CD4-positive, alpha-beta T cell treated with Interleukin-4 for 4 hours (primary cell): ENCODE measurements at regions not wholly inside any gene's neighbourhood (a gene's known extent, or its start where the extent isn't known, plus 50 kb on each side); places are given as distances from the start of the nearest gene placed in this dataset.
"Not testable (repeated sequence)": the region's sequence is repeated elsewhere in the genome, so short reads cannot be mapped to it uniquely, and the experiment has no call there.

ENCODE experiments used
- DNase-seq: peaks from one replicate; pipeline ENCODE4 v3.0.0-alpha.2; 2020

DNA sequence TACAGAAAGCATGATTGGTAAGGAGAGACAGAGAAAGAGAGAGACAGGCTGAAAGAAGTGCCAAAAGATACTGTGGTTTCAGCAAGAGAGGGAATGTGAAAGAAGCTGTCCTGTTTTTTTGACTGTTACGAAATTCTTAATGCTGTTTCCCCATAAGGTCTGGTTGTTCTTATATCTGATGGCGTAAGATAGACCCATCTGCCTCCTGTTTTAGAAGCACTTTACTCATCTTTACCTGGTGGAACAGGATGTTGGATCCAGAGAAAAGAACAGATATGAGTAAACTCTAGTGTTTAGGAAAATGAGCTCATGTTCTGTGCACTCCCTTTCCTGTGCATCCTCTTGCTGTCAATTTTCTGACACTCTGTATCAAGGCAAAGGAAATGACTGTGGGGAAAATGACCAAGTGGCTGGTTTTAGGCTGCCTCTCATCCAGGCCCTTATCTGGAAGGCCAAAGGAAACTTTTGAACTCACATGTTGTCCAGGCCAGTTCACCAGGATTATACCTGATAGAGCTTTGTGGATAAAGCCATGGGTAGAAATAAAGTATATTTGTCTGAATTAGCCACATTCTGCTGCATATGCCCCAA, 311.7 kb upstream of the HTR2C start:
- DNase-seq, result no peak

DNA sequence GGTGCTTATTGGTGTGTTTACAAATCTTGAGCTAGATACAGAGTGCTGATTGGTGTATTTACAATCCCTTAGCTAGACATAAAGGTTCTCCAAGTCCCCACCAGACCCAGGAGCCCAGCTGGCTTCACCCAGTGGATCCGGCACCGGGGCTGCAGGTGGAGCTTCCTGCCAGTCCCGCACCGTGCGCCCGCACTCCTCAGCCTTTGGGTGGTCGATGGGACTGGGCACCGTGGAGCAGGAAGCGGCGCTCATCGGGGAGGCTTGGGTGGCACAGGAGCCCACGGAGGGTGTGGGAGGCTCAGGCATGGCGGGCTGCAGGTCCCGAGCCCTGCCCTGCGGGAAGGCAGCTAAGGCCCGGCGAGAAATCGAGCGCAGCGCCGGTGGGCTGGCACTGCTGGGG, 313.5 kb upstream of the HTR2C start:
- DNase-seq, result not testable (repeated sequence)

DNA sequence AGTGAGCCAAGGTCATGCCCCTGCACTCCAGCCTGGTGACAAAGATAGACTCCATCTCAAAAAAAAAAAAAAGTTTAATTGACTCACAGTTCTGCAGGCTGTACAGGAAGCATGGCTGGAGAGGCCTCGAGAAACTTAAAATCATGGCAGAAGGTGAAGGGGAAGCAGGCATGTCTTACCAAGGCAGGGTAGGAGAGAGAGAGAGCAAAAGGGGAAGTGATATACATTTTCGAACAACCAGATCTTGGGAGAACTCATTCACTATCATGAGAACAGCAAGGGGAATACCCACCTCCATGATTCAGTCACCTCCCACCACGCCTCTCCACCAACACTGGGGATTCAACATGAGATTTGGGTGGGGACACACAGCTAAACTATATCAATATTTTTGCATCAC, 315.2 kb upstream of the HTR2C start:
- no peak for DNase-seq

DNA sequence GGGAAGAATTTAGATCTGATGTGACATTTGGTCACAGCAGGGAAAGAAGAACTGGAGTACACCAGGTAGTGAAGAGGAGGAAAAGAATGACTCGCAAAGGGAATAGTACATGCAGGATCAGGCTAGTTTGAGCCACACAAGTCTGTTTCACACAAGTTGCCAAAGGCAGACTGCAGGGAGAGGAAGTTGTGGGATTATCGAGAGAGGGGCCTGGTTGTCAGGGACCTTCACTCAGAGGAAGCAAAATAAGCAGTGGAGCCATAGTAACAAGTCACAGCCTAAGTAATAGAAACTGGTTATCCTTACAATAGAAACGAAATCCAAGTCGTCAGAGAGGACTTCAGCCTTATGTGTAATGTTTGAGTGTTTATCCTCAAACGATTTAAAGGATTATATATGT, 316.7 kb upstream of the HTR2C start:
- DNase-seq, result no peak

DNA sequence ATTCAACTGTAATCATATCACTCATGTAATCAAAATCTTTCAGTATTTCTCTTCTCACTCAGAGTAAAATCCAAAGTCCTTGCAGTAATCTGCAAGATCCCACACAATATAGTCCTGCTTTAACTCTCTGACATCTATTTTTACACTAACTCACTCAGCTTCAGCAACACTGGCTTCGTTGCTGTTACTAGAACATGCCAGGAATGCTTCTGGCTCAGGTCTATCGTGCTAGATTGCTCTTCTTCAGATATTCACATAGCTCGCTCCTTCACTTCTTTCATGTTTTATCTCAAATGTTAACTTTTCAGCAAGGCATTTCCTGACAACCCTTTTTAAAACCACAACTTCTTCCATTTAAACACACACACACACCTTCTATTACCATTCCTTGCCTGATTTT, 331.7 kb upstream of the HTR2C start:
- no peak for DNase-seq

DNA sequence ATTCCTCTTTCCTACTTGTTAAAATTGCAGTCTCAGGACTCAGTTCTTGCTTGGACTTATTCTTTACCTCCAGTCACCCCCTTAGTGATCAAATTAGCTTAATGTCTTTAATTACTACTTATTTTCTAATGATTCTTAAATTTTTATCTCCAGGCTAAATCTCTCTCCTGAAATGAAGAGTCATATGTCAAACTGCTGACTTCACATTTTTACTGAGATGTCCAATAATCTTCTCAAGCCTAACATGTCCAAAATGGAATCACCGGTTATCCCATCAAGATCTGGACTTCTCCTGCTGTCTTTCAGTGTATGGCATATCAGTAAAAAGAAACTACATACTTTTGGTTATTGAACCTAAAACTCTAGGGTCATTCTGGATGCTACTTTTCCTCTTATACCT, 332.3 kb upstream of the HTR2C start:
- DNase-seq, result no peak

DNA sequence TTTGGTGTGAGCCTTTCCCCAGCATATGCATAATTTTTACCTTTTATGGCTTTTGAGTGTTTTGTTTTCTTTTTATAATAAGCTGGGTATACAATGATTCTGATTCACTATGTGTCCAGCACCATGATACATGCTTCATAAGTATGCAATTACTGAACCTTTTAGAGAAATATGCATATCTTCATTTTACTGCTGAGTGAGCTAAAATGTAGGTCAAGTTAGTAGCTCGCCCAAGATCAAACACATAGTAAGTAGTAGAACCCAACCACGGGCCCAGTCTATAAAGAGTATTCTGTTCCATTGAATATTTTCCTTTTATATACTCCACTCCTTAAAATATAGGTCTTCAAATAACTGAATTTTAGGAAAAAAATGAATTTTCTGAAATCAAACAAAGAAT, 362.4 kb upstream of the HTR2C start:
- DNase-seq, result no peak

DNA sequence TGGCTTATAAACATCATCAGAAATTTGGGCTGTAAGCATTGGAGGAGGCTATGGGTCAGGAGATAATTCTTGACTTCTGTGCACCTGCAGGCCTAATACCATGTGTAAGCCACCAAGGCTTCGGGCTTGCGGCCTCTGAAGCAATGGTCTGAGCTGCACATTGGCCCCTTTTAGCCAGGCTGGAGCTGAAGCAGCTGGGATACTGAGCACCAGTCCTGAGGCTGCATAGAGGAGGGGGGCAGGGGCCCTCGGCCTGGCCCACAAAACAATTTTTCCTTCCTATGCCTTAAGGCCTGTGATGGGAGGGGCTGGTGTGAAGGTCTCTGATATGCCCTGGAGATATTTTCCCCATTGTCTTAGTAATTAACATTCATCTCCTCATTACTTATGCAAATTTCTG, 373.0 kb upstream of the HTR2C start:
- no peak for DNase-seq

DNA sequence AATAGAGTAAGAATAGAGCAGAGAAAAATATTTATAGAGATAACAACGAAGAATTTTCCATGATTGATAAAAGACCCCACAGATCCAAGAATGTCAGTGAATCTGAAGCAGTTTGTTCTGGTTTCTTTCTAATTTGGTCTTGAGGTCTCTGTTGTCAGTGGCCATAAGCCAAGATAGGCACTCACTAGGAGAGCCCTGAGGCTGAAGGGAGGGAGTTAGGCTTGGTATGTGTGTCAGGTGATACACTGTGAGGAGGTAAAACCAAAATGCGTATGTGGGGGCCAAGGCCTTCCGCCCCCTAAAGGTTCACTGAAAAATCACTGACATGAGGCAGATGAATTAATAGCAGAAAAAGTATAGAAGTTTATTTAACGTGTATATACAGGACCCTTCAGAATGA, 382.3 kb upstream of the HTR2C start:
- DNase-seq, result no peak

DNA sequence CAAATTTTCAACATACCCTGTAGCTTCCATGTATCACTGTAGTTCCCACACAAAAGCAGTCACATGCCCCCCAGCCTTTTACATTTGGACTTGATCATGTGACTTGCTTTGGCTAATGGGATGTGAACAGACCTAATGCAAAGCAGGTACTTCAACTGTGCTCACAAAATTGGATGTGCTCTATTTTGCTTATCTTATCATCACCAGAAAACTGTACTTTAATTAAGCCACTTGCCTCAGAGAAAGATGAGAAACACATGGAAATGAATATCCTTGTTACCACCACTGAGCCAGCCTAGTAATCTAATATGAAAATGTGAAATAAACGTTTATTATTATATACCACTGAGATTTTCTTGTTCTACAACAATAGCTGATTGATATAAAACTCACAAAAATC, 402.7 kb upstream of the HTR2C start:
- DNase-seq, result no peak

DNA sequence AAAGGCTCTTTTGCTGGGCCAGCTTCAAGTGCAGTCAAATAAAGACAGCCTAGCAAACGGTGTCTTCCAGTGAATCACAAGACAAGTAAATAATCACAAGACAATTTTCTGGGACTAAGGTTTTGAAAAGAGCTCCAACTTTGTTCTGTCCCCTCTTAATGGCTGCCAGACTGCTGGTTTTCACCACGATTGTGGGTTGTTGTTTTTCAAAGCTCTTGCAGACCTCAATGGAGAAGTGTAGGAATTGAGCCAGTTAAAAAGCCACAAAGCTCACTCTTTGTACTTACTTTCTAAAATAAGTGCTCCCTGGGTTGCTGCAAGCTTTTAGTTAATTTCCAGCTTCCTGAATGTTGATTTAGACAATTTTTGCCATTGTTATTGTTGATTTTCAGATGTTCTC, 405.8 kb upstream of the HTR2C start:
- DNase-seq, result no peak

DNA sequence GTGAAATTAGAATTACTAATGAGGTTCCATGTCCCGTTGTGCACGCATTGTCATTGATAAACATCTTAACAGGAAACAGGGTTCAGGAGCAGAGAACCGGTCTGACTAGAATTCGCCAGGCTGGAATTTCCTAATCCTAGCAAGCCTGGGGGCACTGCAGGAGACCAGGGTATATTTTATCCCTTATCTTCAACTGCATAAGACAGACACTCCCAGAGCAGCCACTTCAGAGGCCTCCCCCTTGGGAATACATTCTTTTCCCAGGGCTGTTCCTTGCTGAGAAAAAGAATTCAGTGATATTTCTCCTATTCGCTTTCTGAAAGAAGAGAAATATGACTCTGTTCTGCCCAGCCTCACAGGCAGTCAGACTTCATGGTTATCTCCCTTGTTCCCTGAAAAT, 416.6 kb upstream of the HTR2C start:
- not testable (repeated sequence) for DNase-seq

DNA sequence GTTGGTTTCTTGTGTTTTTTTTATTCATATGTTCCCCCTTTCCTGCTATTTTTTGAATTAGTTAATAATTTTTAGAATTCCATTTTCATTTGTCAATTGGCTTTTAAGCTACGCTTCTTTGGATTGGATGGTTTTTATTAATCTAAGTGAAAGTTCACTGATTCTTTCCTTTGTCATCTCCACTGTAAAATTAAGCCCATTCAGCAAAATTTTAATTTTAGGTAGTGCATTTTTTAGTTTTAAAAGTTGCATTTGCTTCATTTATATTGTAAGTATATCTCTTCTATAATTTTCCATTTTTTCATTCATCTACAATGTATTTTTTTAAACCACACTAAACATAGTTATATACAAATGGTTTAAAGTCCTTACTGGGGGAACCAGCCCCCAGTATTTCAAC, 417.3 kb upstream of the HTR2C start:
- no peak for DNase-seq

DNA sequence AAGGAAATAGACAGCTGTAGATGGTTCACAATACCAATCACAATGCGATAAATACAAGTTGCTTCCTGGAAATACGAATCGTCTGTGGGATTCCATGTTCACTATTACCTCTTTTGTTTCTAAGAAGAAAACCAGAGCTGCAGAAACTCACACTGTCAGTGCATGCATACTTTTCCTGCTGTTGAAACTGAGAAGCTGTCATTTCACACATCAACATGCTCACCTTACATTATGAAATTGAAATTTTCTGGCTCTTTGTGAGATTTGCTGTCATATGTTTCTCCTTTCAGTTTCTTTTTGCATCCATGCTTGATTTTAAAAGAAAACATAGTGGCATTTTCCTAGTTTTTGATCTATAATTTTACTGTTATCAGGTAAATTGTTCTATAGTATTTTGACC, 418.3 kb upstream of the HTR2C start:
- DNase-seq, result no peak

DNA sequence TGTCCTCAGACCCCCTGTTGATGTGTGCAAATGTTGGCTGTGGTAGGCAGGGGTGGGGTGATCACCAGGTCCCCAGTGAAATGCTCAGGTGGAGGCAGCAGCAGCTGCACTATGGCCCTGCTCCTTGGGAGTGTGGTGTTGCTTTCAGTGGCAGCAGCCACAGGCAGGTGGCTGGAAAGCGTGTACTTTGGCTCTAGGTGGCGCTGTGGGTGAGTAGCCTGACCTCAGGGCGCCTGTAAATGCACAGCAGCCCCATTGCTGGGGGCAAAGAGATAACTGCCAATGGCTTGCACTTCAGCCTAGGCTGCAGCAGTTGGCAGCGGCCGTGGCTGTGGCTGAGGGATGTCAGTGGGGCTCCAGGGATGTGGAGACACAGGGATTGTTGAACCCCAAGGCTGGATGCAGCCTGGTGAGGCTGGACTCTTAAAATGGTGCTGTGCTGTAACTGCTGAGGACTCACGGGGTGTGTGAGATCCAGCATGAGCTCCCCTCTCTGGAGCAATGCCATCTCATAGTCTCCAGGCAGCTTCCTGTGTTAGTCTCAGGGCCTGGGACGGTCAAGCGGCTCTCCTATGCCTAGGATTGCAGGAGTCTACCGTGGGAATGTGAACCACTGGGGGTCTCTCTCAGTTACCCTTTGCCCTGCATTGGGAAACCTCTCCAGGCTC, 421.7 kb upstream of the HTR2C start:
- DNase-seq, result no peak

DNA sequence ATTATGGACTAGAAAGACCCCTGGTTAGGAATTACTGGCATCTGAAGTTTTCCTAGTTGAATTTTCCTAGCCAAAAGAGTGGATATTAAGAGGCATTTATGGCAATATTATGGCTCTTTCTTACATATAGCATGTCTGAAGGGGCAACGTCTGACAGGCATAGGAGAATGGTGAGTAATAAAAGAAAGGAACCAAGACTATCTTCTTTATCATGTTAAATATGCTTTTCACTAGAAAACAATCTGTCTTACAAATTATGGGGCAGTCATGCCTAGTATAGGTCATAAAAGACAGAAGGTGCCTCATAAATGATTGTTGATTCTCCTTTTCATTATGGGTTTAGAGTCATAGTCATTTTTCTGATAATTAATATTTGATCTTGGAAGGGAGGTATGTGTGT, 431.1 kb upstream of the HTR2C start:
- DNase-seq, result no peak

DNA sequence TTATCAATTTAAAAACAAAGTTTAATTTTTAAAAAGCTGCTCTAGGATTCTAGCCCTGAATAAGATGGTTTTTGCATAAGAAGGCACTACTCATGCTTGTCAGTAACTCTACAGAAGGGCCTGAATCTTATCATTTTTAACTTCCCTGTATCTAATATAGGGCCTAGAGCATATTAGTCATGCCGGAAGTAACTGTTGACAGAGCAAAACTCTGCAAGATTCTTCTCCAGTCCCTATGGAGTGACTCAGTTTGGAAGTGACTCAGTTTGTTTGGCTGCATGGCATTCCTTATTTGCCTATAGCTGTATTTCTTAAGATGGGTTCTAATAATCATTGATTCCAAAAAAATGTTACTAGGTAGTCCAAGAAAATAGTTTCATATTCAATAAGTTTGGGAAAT, 431.8 kb upstream of the HTR2C start:
- no peak for DNase-seq

DNA sequence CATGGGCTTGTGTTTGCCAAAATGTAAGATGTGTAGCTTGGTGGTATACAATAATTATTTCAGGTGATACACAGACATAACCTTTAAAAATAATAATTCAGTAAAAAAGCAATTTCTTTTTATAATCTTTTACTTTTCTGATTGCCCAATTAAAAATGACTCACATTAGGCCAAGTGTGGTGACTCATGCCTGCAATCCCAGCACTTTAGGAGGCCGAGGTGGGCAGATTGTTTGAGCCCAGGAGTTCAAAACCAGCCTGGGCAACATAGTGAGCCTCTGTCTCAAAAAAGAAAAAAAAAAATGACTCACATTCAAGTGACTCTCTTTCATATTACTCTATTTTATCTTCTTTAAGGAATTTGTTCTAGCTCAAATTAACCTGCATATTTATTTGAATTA, 449.4 kb upstream of the HTR2C start:
- DNase-seq, result no peak

DNA sequence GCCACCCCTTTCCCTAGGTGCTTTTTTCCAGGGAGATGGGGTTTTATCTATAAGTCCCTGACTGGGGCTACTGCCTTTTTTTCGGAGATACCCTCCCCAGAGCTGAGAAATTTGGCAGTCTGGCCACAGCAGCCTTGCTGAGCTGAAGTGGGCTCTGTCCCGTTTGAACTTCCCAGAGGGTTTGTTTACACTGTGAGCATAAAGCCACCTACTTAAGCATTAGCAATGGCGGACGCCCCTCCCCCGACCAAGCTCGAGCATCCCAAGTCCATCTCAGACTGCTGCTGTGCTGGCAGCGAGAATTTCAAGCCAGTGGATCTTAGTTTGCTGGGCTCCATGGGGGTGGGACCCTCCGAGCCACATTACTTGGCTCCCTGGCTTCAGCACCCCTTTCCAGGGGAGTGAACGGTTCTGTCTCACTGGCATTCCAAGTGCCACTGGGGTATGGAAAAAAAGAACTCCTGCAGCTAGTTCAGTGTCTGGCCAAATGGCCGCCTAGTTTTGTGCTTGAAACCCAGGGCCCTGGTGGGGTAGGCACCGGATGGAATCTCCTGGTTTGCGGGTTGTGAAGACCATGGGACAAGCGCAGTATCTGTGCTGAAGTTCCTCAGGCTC, 456.4 kb upstream of the HTR2C start:
- DNase-seq, result no peak

DNA sequence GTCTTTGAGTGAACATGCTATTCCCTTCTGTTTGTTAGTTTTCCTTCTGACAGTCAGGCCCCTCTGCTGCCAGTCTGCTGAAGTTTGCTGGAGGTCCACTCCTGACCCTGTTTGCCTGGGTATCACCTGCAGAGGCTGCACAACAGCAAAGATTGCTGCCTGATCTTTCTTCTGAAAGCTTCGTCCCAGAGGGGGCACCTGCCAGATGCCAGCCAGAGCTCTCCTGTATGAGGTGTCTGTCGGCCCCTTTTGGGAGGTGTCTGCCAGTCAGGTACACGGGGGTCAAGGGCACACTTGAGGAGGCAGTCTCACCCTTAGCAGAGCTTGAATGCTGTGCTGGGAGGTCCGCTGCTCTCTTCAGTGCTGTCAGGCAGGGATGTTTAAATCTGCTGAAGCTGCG, 456.9 kb upstream of the HTR2C start:
- no peak for DNase-seq

DNA sequence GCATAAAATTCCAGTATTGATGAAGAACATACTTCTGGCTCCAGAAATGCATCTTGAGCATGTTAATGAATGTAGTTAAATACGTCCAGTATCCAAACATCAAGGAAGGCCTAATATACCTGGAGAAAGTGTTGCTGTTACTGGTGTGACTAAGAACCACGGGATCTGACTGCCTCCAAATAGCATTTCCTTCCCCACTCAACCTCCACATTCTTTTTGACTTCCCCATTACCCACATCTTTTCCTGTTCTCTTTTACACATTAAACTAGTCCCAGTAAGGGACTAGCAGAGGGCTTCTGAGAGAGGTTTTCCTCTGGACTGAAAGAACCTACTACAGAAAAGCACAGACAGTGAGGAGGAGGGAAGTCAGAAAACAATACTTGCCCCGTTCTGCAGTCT, 482.8 kb upstream of the HTR2C start:
- DNase-seq, result no peak

DNA sequence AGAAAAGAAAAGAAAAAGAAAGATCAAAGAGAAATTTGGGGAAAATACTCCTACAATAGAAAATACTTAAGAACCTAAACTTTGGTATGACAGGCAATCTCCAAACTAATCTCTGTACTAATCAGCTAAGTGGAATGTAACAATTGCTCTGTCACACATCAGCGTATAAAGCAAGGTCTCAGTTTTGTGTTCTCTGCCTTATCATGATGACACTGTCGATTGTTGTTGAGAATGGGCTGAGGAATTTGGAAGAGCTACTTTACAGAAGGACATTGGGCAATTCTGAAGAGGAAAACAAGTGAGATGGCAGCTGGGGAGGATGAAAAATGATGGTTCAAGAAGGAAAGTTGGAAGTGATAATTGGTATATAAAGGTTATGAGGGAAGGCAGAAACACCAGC, 486.0 kb upstream of the HTR2C start:
- DNase-seq, result no peak

DNA sequence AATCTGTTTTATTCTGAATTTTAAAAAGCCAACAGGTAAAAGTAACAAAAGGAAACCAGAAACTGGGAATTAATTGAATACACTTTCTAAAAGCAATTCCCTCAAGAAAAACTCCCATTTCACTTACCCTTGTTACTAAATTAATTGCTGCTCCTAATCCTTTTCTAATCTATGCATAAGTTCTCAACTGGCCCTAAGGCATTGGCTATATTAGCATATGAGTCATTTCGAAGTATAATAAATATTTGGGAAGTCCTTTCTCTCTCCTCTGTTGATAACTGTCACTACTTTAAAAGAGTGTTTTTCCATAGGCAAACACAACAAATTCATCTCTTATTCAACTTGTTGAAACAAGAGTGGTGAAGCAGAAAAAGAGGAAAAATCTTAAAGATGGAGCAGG, 486.5 kb upstream of the HTR2C start:
- no peak for DNase-seq

DNA sequence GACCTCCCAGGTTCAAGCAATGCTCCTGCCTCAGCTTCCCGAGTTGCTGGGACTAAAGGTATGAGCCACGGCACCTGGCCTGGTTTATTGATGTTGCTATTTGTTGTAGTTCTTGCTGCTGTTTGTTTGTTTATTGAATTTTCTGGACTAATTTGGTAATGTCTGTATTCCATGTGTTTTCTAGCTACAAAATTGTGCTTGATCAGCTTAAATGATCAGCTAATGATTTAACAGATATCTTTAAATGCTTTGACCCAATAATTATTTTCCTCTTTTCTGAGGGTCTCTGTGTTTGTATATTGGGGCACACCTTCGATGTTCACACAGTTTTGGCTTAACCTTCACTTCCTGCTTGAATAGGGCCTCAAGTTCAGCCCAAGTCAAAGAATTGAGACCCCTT, 488.1 kb upstream of the HTR2C start:
- no peak for DNase-seq

DNA sequence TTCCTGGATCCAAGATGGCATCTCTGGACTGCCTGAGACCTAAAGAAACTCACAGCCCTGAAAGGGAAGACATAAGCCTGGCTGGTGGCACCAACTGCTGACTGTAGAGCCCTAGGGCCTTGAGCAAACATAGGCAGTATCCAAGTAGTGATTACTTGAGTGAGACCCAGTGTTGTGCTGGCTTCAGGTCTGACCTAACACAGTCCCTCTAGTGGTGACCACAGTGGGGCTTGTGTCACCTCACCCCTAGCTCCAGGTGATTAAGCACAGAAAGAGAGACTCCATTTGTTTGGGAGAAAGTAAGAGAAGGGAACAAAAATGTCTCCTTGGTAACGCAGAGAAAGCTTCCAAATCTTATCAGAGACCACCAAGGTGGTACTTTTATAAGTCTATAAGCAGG, 496.3 kb upstream of the HTR2C start:
- DNase-seq, result no peak
